IMR-90 (cell line): ENCODE measurements at regions not wholly inside any gene's neighbourhood (a gene's known extent, or its start where the extent isn't known, plus 50 kb on each side); places are given as distances from the start of the nearest gene placed in this dataset.

ENCODE experiments used
- ATAC-seq: fragments of 200-7000 bp; cut with Tn5 transposase; 2 replicates; pipeline ENCODE4 v1.9.1; 2020; ENCODE audit warnings: low read depth, mild to moderate bottlenecking, moderate library complexity
- BruUV-seq: library from RNA; stranded (reverse); fragments of 400-500 nt; replicated peaks from 2 replicates; lab custom pipeline; 2021; lab: Mats Ljungman, UMichigan
- CTCF ChIA-PET: fragments of 300-600 bp; formaldehyde crosslinking; extraction: SDS; loops from one replicate; lab custom pipeline; 2021; ENCODE audit warnings: antibody characterized with exemption; lab: Yijun Ruan, JAX
- POLR2A ChIA-PET: fragments of 300-600 bp; sonication (Branson Sonifier 250); formaldehyde crosslinking; loops from one replicate; lab custom pipeline; 2022; ENCODE audit warnings: antibody characterized with exemption; ENCODE audit not compliant: unreplicated experiment; lab: Charles Lee
- DNase-seq: peaks from one replicate; pipeline ENCODE4 v3.0.0; 2013
- H2AFZ ChIP-seq: replicated peaks from 2 replicates; pipeline ENCODE3; 2013; ENCODE audit warnings: low read length, mild to moderate bottlenecking; ENCODE audit not compliant: poor library complexity
- H2AK5ac ChIP-seq: 2 replicates; pipeline ENCODE4 v1.6.1; 2013; ENCODE audit warnings: low read depth, low read length, inconsistent platforms
- H2AK9ac ChIP-seq: replicated peaks from 2 replicates; pipeline ENCODE3; 2013; ENCODE audit warnings: mild to moderate bottlenecking, low read depth, low read length, moderate library complexity; ENCODE audit not compliant: poor library complexity
- H2BK120ac ChIP-seq: 2 replicates; pipeline ENCODE4 v1.6.1; 2013; ENCODE audit warnings: low read depth, low read length, inconsistent platforms
- H2BK15ac ChIP-seq: 3 replicates; pipeline ENCODE4 v1.6.1; 2013; ENCODE audit warnings: low read depth, low read length, inconsistent platforms
- H2BK20ac ChIP-seq: 2 replicates; pipeline ENCODE4 v1.6.1; 2013; ENCODE audit warnings: low read depth, mild to moderate bottlenecking, inconsistent platforms, low read length, moderate library complexity
- H2BK5ac ChIP-seq: 2 replicates; pipeline ENCODE4 v1.6.1; 2013; ENCODE audit warnings: mild to moderate bottlenecking, low read depth, low read length, inconsistent platforms; ENCODE audit not compliant: poor library complexity, severe bottlenecking
- H3K14ac ChIP-seq: replicated peaks from 2 replicates; pipeline ENCODE4 v1.6.1; 2013; ENCODE audit warnings: low read depth, low read length, inconsistent platforms
- H3K18ac ChIP-seq: 2 replicates; pipeline ENCODE4 v1.6.1; 2013; ENCODE audit warnings: low read depth, low read length, control low read depth
- H3K23ac ChIP-seq: 2 replicates; pipeline ENCODE4 v1.6.1; 2013; ENCODE audit warnings: low read depth, low read length, inconsistent platforms
- H3K27ac ChIP-seq: 2 replicates; pipeline ENCODE4 v1.5.1; 2013; ENCODE audit warnings: mild to moderate bottlenecking, control low read depth, low read length; ENCODE audit not compliant: insufficient read depth
- H3K27me3 ChIP-seq: 2 replicates; pipeline ENCODE4 v1.6.1; 2013; ENCODE audit warnings: low read length; ENCODE audit not compliant: control insufficient read depth, insufficient read depth
- H3K36me3 ChIP-seq: 2 replicates; pipeline ENCODE4 v1.6.1; 2013; ENCODE audit warnings: low read length, mixed read lengths; ENCODE audit not compliant: control insufficient read depth, insufficient read depth
- H3K4ac ChIP-seq: 2 replicates; pipeline ENCODE4 v1.6.1; 2013; ENCODE audit warnings: low read depth, low read length, inconsistent platforms
- H3K4me1 ChIP-seq: 2 replicates; pipeline ENCODE4 v1.6.1; 2013; ENCODE audit warnings: low read length, mixed read lengths; ENCODE audit not compliant: control insufficient read depth, insufficient read depth
- H3K4me2 ChIP-seq: 2 replicates; pipeline ENCODE4 v1.6.1; 2013; ENCODE audit warnings: low read depth, mild to moderate bottlenecking, control low read depth, low read length, moderate library complexity
- H3K4me3 ChIP-seq: 2 replicates; pipeline ENCODE4 v1.5.1; 2013; ENCODE audit warnings: low read depth, mild to moderate bottlenecking, control low read depth, low read length, moderate library complexity; ENCODE audit not compliant: insufficient read depth
- H3K56ac ChIP-seq: 2 replicates; pipeline ENCODE4 v1.6.1; 2013; ENCODE audit warnings: low read length, inconsistent platforms; ENCODE audit not compliant: insufficient read depth; ENCODE audit errors: extremely low read depth
- H3K79me1 ChIP-seq, 2 experiments: 2 replicates each; pipeline ENCODE4 v1.6.1; 2013; ENCODE audit warnings: low read length in 2 of 2, inconsistent platforms in 1 of 2, low read depth in 1 of 2
- H3K9ac ChIP-seq: 2 replicates; pipeline ENCODE4 v1.6.1; 2013; ENCODE audit warnings: low read depth, low read length, control low read depth
- H3K9me1 ChIP-seq: 2 replicates; pipeline ENCODE4 v1.6.1; 2013; ENCODE audit warnings: low read length, inconsistent platforms; ENCODE audit not compliant: insufficient read depth
- H3K9me3 ChIP-seq: 2 replicates; pipeline ENCODE4 v1.6.1; 2013; ENCODE audit warnings: low read length; ENCODE audit not compliant: control insufficient read depth, insufficient read depth
- H4K20me1 ChIP-seq: 2 replicates; pipeline ENCODE4 v1.6.1; 2013; ENCODE audit warnings: low read length, inconsistent platforms; ENCODE audit not compliant: insufficient read depth
- H4K5ac ChIP-seq: 2 replicates; pipeline ENCODE4 v1.6.1; 2013; ENCODE audit warnings: mild to moderate bottlenecking, low read depth, low read length, control low read depth
- H4K8ac ChIP-seq, 2 experiments: 2 replicates each; pipeline ENCODE4 v1.6.1; 2013; ENCODE audit warnings: low read depth in 2 of 2, low read length in 2 of 2, control low read depth in 1 of 2, inconsistent platforms in 1 of 2
- H4K91ac ChIP-seq: 2 replicates; pipeline ENCODE4 v1.6.1; 2013; ENCODE audit warnings: low read depth, low read length, inconsistent platforms; ENCODE audit not compliant: insufficient read depth
- CEBPB ChIP-seq: IDR thresholded peaks from 2 replicates; pipeline ENCODE4 v1.6.1; 2012; ENCODE audit warnings: low read depth, low read length, improper control_type of control experiment
- MAFK ChIP-seq: IDR thresholded peaks from 2 replicates; pipeline ENCODE4 v1.6.1; 2012; ENCODE audit warnings: low read depth, low read length, improper control_type of control experiment
- WGBS, 2 experiments: methylation state at CpG; one replicate each; pipeline versions ENCODE4 v1.1.5 to v1.1.7; 2013; ENCODE audit warnings: missing lambda C conversion rate in 2 of 2; ENCODE audit not compliant: insufficient read length in 1 of 2; ENCODE audit errors: extremely low coverage in 2 of 2; 5-methylcytosine and 5-hydroxymethylcytosine counted together
- dilution Hi-C: fragments of 300-500 bp; cut with HindIII; formaldehyde crosslinking; loops from one replicate; pipeline ENCODE4 v1.14.3; 2018; ENCODE audit warnings: low sequenced_read_pairs; ENCODE audit not compliant: unreplicated experiment
- in situ Hi-C: fragments of 300-500 bp; cut with MboI; formaldehyde crosslinking; loops from 3 replicates; pipeline ENCODE4 v1.14.3; 2019; ENCODE audit warnings: low sequenced_read_pairs, inconsistent platforms, mixed read lengths
- intact Hi-C: fragments of 100-400 bp; cut with micrococcal nuclease; formaldehyde crosslinking; loops from 2 replicates; pipeline ENCODE4 v1.10.0; 2022

DNA sequence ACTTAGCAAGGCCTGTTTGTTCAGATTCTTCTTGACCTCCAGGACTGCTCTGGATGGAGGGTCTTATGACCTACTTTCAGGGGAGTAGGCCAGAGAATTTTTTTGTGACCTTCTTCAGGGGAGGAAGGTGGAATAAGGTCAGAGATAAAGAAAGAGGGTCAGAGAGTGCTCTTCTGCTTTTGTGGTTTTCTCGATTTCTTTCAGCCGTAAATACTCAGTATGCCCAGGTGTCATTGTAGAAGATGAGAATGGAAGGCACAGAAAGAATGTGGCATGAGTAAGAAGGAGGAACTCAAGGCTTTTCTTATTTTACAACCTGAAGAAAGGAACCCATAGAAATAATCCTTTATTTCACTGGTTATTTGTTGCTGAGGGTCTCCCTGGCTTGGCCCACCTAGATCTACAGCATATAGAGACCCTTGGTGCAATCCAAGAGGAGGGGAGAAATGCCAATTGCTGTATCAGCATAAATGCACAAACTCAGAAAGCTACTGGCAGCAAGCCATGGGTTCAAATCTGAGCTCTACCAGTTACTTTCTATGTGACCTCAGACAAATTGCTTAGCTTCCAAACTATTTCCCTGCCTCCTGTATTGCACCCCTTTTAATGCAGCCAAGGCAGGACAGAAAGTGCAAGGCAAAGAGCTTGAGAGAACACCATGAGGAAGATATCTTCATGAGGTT lies 68.0 kb downstream of the OLIG3 start:
- H3K14ac ChIP-seq = no peak overlapping the region
- H3K9me3 ChIP-seq = no peaks in the 10 kb centered on the region
- ChIA-PET CTCF (no interaction called here), POLR2A (no interaction called here)
- H2AK9ac ChIP-seq = no peak overlapping the region
- H3K56ac ChIP-seq = no peak overlapping the region
- H3K4me2 ChIP-seq = no peak overlapping the region
- in situ Hi-C loops = no loop called here
- ATAC-seq (no peak), DNase-seq (no peak)
- H2AFZ ChIP-seq = no peak overlapping the region
- no peak overlapping the region for H3K27ac ChIP-seq
- BruUV-seq = no TSS peak
- H4K5ac ChIP-seq = no peak overlapping the region
- no peak overlapping the region for H2BK120ac ChIP-seq
- H3K4me1 ChIP-seq = no peaks in the 10 kb centered on the region
- dilution Hi-C loops = no loop called here
- no peaks in the 10 kb centered on the region for H4K20me1 ChIP-seq
- H3K18ac ChIP-seq = no peak overlapping the region
- no peaks in the 10 kb centered on the region for H3K36me3 ChIP-seq
- no peak overlapping the region for H2BK20ac ChIP-seq
- no peak overlapping the region for H4K8ac ChIP-seq
- no peak overlapping the region for H2BK15ac ChIP-seq
- H3K9ac ChIP-seq = no peak overlapping the region
- no peak overlapping the region for H3K23ac ChIP-seq
- no peak overlapping the region for H4K91ac ChIP-seq
- no peak overlapping the region for H2AK5ac ChIP-seq
- intact Hi-C loops = no loop called here
- H2BK5ac ChIP-seq = no peak overlapping the region
- H3K4me3 ChIP-seq = no peak overlapping the region
- no peak overlapping the region for H3K4ac ChIP-seq
- no CpG with 5 or more reads among the region's 2 CpGs for WGBS, 2 experiments
- TF ChIP-seq MAFK = peak; percentile 79
- TF ChIP-seq CEBPB = no peak
- H3K9me1 ChIP-seq = no peaks in the 10 kb centered on the region
- no peaks in the 10 kb centered on the region for H3K79me1 ChIP-seq
- H3K27me3 ChIP-seq = peaks cover 3% of the 10 kb centered on the region
